ENCODE measurements at regions not wholly inside any gene's neighbourhood (a gene's known extent, or its start where the extent isn't known, plus 50 kb on each side); places are given as distances from the start of the nearest gene placed in this dataset.
"Not testable (repeated sequence)": the region's sequence is repeated elsewhere in the genome, so short reads cannot be mapped to it uniquely, and the experiment has no call there.

- POLR2A ChIA-PET = no interaction called here
- H3K36me3 ChIP-seq (ENCODE audit: control insufficient read depth, insufficient read depth, low read length) = no peaks in the 10 kb centered on the region
- no peak overlapping the region for H3K4me3 ChIP-seq (ENCODE audit: low read depth in 2 of 2, low read length in 2 of 2)
- in situ Hi-C loops (cut with HindIII; ENCODE audit: low pct_unique_long_range_greater_than_20kb, low sequenced_read_pairs) = no loop called here
- DNase-seq (ENCODE audit: low read depth, low spot score) (no peak), ATAC-seq (no peak)
- no peak for TF ChIP-seq SIN3A (IDR thresholded peaks at IDR 0.05; ENCODE audit: borderline replicate concordance, insufficient read depth, low read depth, low read length)
- TF ChIP-seq POLR2AphosphoS5 (IDR thresholded peaks at IDR 0.05; ENCODE audit: low read depth, low read length) = no peak
- TF ChIP-seq TCF7L2 (IDR thresholded peaks at IDR 0.05; ENCODE audit: low read depth, low read length) = no peak
- no peak for TF ChIP-seq REST (IDR thresholded peaks at IDR 0.05; ENCODE audit: insufficient read depth in 1 of 2, low read depth in 2 of 2, low read length in 1 of 2)
- no peak for TF ChIP-seq CTCF (IDR thresholded peaks at IDR 0.05)
- no peaks in the 10 kb centered on the region for H3K9me3 ChIP-seq (ENCODE audit: control insufficient read depth, insufficient read depth, low read depth, low read length)
- no peak overlapping the region for H3K27ac ChIP-seq (ENCODE audit: low read length)
- CTCF ChIA-PET = no interaction called here
- no TSS peak for BruUV-seq (replicated peaks)
- no peaks in the 10 kb centered on the region for H3K4me1 ChIP-seq (ENCODE audit: control insufficient read depth, insufficient read depth, low read length)
- intact Hi-C loops (cut with micrococcal nuclease; ENCODE audit: unreplicated experiment) = no loop called here
- no peaks in the 10 kb centered on the region for H3K27me3 ChIP-seq (ENCODE audit: control insufficient read depth, insufficient read depth, low read length)
Measured at GRCh38 chr9:31210978-31211570, 1173.4 kb upstream of the ACO1 start.

- H3K27ac ChIP-seq (ENCODE audit: low read length); intact Hi-C loops (cut with micrococcal nuclease; ENCODE audit: unreplicated experiment); BruUV-seq (replicated peaks); in situ Hi-C loops (cut with HindIII; ENCODE audit: low pct_unique_long_range_greater_than_20kb, low sequenced_read_pairs); ATAC-seq; H3K27me3 ChIP-seq (ENCODE audit: control insufficient read depth, insufficient read depth, low read length); H3K4me1 ChIP-seq (ENCODE audit: control insufficient read depth, insufficient read depth, low read length); POLR2A ChIA-PET; H3K9me3 ChIP-seq (ENCODE audit: control insufficient read depth, insufficient read depth, low read depth, low read length); CTCF ChIA-PET; H3K4me3 ChIP-seq (ENCODE audit: low read depth in 2 of 2, low read length in 2 of 2); H3K36me3 ChIP-seq (ENCODE audit: control insufficient read depth, insufficient read depth, low read length); DNase-seq (ENCODE audit: low read depth, low spot score): not testable (repeated sequence)
Measured at GRCh38 chr9:31229976-31230375, 1154.5 kb upstream of the ACO1 start.

GRCh38 chr9:31232485-31232884 lies 1152.0 kb upstream of the ACO1 start:
- no peak overlapping the region for H3K4me3 ChIP-seq (ENCODE audit: low read depth in 2 of 2, low read length in 2 of 2)
- H3K9me3 ChIP-seq (ENCODE audit: control insufficient read depth, insufficient read depth, low read depth, low read length) = no peaks in the 10 kb centered on the region
- intact Hi-C loops (cut with micrococcal nuclease; ENCODE audit: unreplicated experiment) (no loop called here), in situ Hi-C loops (cut with HindIII; ENCODE audit: low pct_unique_long_range_greater_than_20kb, low sequenced_read_pairs) (no loop called here)
- no peaks in the 10 kb centered on the region for H3K4me1 ChIP-seq (ENCODE audit: control insufficient read depth, insufficient read depth, low read length)
- H3K27me3 ChIP-seq (ENCODE audit: control insufficient read depth, insufficient read depth, low read length) = no peaks in the 10 kb centered on the region
- no peak overlapping the region for H3K27ac ChIP-seq (ENCODE audit: low read length)
- ChIA-PET CTCF (no interaction called here), POLR2A (no interaction called here)
- ATAC-seq (no peak), DNase-seq (ENCODE audit: low read depth, low spot score) (no peak)
- BruUV-seq (replicated peaks) = no TSS peak
- H3K36me3 ChIP-seq (ENCODE audit: control insufficient read depth, insufficient read depth, low read length) = no peaks in the 10 kb centered on the region
- TF ChIP-seq TCF7L2 (IDR thresholded peaks at IDR 0.05; ENCODE audit: low read depth, low read length) (no peak), SIN3A (IDR thresholded peaks at IDR 0.05; ENCODE audit: borderline replicate concordance, insufficient read depth, low read depth, low read length) (no peak), REST (IDR thresholded peaks at IDR 0.05; ENCODE audit: insufficient read depth in 1 of 2, low read depth in 2 of 2, low read length in 1 of 2) (no peak), POLR2AphosphoS5 (IDR thresholded peaks at IDR 0.05; ENCODE audit: low read depth, low read length) (no peak), CTCF (IDR thresholded peaks at IDR 0.05) (no peak)
